Nephron progenitor cell (in vitro differentiated cells): ENCODE measurements at regions not wholly inside any gene's neighbourhood (a gene's known extent, or its start where the extent isn't known, plus 50 kb on each side); places are given as distances from the start of the nearest gene placed in this dataset.

Source experiments
- DNase-seq: peaks from one replicate; pipeline ENCODE4 v3.0.0; 2021
- H3K27ac Mint-ChIP-seq: 2 replicates; pipeline ENCODE4 v1.8.0; 2021; ENCODE audit warnings: mild to moderate bottlenecking, moderate library complexity, mixed read lengths
- H3K27me3 Mint-ChIP-seq: 2 replicates; pipeline ENCODE4 v1.8.0; 2021; ENCODE audit warnings: mild to moderate bottlenecking, low read depth, mixed read lengths; ENCODE audit not compliant: poor library complexity
- H3K36me3 Mint-ChIP-seq: 2 replicates; pipeline ENCODE4 v1.8.0; 2021; ENCODE audit warnings: low read depth, mixed read lengths
- H3K4me1 Mint-ChIP-seq: 2 replicates; pipeline ENCODE4 v1.8.0; 2021; ENCODE audit warnings: mixed read lengths
- H3K4me3 Mint-ChIP-seq: 2 replicates; pipeline ENCODE4 v1.8.0; 2021; ENCODE audit warnings: mild to moderate bottlenecking, moderate library complexity, mixed read lengths
- H3K9me3 Mint-ChIP-seq: 2 replicates; pipeline ENCODE4 v1.8.0; 2021; ENCODE audit warnings: mild to moderate bottlenecking, moderate library complexity, mixed read lengths
- CTCF ChIP-seq: fragments of 200-600 bp; sonication (generic); IDR thresholded peaks from 2 replicates; pipeline ENCODE4 v1.5.0; 2021; ENCODE audit warnings: antibody characterized with exemption

- Mint-ChIP-seq H3K36me3 (no peaks in the 10 kb centered on the region), H3K27ac (no peak overlapping the region)
- no peak for TF ChIP-seq CTCF
These were observed 713.9 kb upstream of the GBE1 start for GRCh38 chr3:82475306-82475705.

GRCh38 chr3:82474711-82475110 is 713.3 kb upstream of the GBE1 start:
- no peak for DNase-seq
- Mint-ChIP-seq H3K4me1 (no peaks in the 10 kb centered on the region), H3K27me3 (no peaks in the 10 kb centered on the region), H3K9me3 (no peaks in the 10 kb centered on the region), H3K4me3 (no peak overlapping the region), H3K27ac (no peak overlapping the region), H3K36me3 (no peaks in the 10 kb centered on the region)
- no peak for TF ChIP-seq CTCF

More at GRCh38 chr3:82475306-82475705, 713.9 kb upstream of the GBE1 start:
- H3K4me1 Mint-ChIP-seq, result no peaks in the 10 kb centered on the region
- DNase-seq, result no peak
- no peaks in the 10 kb centered on the region for H3K27me3 Mint-ChIP-seq
- H3K4me3 Mint-ChIP-seq, result no peak overlapping the region
- no peaks in the 10 kb centered on the region for H3K9me3 Mint-ChIP-seq

GRCh38 chr3:82473864-82474541 is 712.6 kb upstream of the GBE1 start:
- DNase-seq, result no peak
- H3K4me1 Mint-ChIP-seq, result no peaks in the 10 kb centered on the region
- no peak for TF ChIP-seq CTCF
- no peaks in the 10 kb centered on the region for H3K27me3 Mint-ChIP-seq
- no peaks in the 10 kb centered on the region for H3K36me3 Mint-ChIP-seq
- H3K9me3 Mint-ChIP-seq, result no peaks in the 10 kb centered on the region
- H3K4me3 Mint-ChIP-seq, result no peak overlapping the region
- no peak overlapping the region for H3K27ac Mint-ChIP-seq

GRCh38 chr3:82467051-82467450 is 705.6 kb upstream of the GBE1 start:
- no peaks in the 10 kb centered on the region for H3K9me3 Mint-ChIP-seq
- DNase-seq, result no peak
- H3K4me3 Mint-ChIP-seq, result no peak overlapping the region
- peaks cover 13% of the 10 kb centered on the region for H3K4me1 Mint-ChIP-seq
- no peaks in the 10 kb centered on the region for H3K36me3 Mint-ChIP-seq
- H3K27me3 Mint-ChIP-seq, result no peaks in the 10 kb centered on the region
- no peak for TF ChIP-seq CTCF
- no peak overlapping the region for H3K27ac Mint-ChIP-seq

GRCh38 chr3:82462977-82463376 is 701.5 kb upstream of the GBE1 start:
- H3K4me1 Mint-ChIP-seq, result peaks cover 27% of the 10 kb centered on the region
- no peak overlapping the region for H3K27ac Mint-ChIP-seq
- H3K27me3 Mint-ChIP-seq, result no peaks in the 10 kb centered on the region
- DNase-seq, result no peak
- peaks cover 16% of the 10 kb centered on the region for H3K9me3 Mint-ChIP-seq
- no peak overlapping the region for H3K4me3 Mint-ChIP-seq
- H3K36me3 Mint-ChIP-seq, result no peaks in the 10 kb centered on the region
- TF ChIP-seq CTCF, result no peak
